ENCODE measurements at regions not wholly inside any gene's neighbourhood (a gene's known extent, or its start where the extent isn't known, plus 50 kb on each side); places are given as distances from the start of the nearest gene placed in this dataset.

- Histone ChIP-seq H3F3A (ENCODE audit: insufficient read depth, low read length, poor library complexity, severe bottlenecking) (no peaks in the 10 kb centered on the region), H4K20me1 (ENCODE audit: insufficient read depth) (no peaks in the 10 kb centered on the region), H3K4me3 (ENCODE audit: low read length) (no peak overlapping the region), H3K79me2 (replicated peaks; ENCODE audit: insufficient read depth, low read length) (no peaks in the 10 kb centered on the region), H3K9me3 (ENCODE audit: low read length) (no peaks in the 10 kb centered on the region), H3K36me3 (ENCODE audit: insufficient read depth, low read length) (no peaks in the 10 kb centered on the region), H3K9ac (ENCODE audit: low read length) (no peak overlapping the region), H3K9me2 (ENCODE audit: insufficient read depth, low read length) (no peaks in the 10 kb centered on the region), H3K27ac (ENCODE audit: low read length) (no peak overlapping the region), H3K4me2 (ENCODE audit: low read length) (no peak overlapping the region), H3K27me3 (ENCODE audit: insufficient read depth, low read depth, low read length) (no peaks in the 10 kb centered on the region), H2AFZ (ENCODE audit: low read depth, low read length) (no peak overlapping the region)
- no peak for TF ChIP-seq MXI1 (conservative IDR thresholded peaks at IDR 0.05; ENCODE audit: poor library complexity, severe bottlenecking)
- no peak for TF ChIP-seq EP300 (conservative IDR thresholded peaks at IDR 0.05; ENCODE audit: poor library complexity, severe bottlenecking)
- no peak for TF ChIP-seq SMC3 (conservative IDR thresholded peaks at IDR 0.05; ENCODE audit: poor library complexity)
Measured at GRCh38 chr1:59136541-59137275, 160.2 kb upstream of the FGGY start.

GRCh38 chr1:59137276-59137615, 159.6 kb upstream of the FGGY start:
- H3K4me2 ChIP-seq (ENCODE audit: low read length): no peak overlapping the region
- no peaks in the 10 kb centered on the region for H3K36me3 ChIP-seq (ENCODE audit: insufficient read depth, low read length)
- no peak overlapping the region for H3K9ac ChIP-seq (ENCODE audit: low read length)
- no peaks in the 10 kb centered on the region for H3K79me2 ChIP-seq (replicated peaks; ENCODE audit: insufficient read depth, low read length)
- no peak overlapping the region for H3K27ac ChIP-seq (ENCODE audit: low read length)
- H3F3A ChIP-seq (ENCODE audit: insufficient read depth, low read length, poor library complexity, severe bottlenecking): no peaks in the 10 kb centered on the region
- no peak for TF ChIP-seq SMC3 (conservative IDR thresholded peaks at IDR 0.05; ENCODE audit: poor library complexity)
- TF ChIP-seq REST (IDR thresholded peaks at IDR 0.05; ENCODE audit: borderline replicate concordance): no peak
- no peak for TF ChIP-seq MXI1 (conservative IDR thresholded peaks at IDR 0.05; ENCODE audit: poor library complexity, severe bottlenecking)
- no peak for TF ChIP-seq EZH2 (IDR thresholded peaks at IDR 0.05; ENCODE audit: borderline replicate concordance, insufficient read depth, low read length, poor library complexity, severe bottlenecking)
- TF ChIP-seq RAD21 (conservative IDR thresholded peaks at IDR 0.05): no peak
- TF ChIP-seq TAF1 (IDR thresholded peaks at IDR 0.05; ENCODE audit: low read depth): no peak
- TF ChIP-seq CTCF (IDR thresholded peaks at IDR 0.05; ENCODE audit: poor library complexity, severe bottlenecking): no peak
- TF ChIP-seq POLR2AphosphoS5 (IDR thresholded peaks at IDR 0.05): no peak
- no peak for TF ChIP-seq EP300 (conservative IDR thresholded peaks at IDR 0.05; ENCODE audit: poor library complexity, severe bottlenecking)
- H4K20me1 ChIP-seq (ENCODE audit: insufficient read depth): no peaks in the 10 kb centered on the region
- H2AFZ ChIP-seq (ENCODE audit: low read depth, low read length): no peak overlapping the region
- H3K9me3 ChIP-seq (ENCODE audit: low read length): no peaks in the 10 kb centered on the region
- no peak overlapping the region for H3K4me3 ChIP-seq (ENCODE audit: low read length)
- no peaks in the 10 kb centered on the region for H3K27me3 ChIP-seq (ENCODE audit: insufficient read depth, low read depth, low read length)
- no peaks in the 10 kb centered on the region for H3K9me2 ChIP-seq (ENCODE audit: insufficient read depth, low read length)
